Eye (tissue), 1 donor: ENCODE measurements at regions not wholly inside any gene's neighbourhood (a gene's known extent, or its start where the extent isn't known, plus 50 kb on each side); places are given as distances from the start of the nearest gene placed in this dataset.
"Not testable (repeated sequence)": the region's sequence is repeated elsewhere in the genome, so short reads cannot be mapped to it uniquely, and the experiment has no call there.

ENCODE experiments used
- DNase-seq: peaks from one replicate; pipeline ENCODE4 v3.0.0-alpha.2; 2015

GRCh38 chr14:105911006-105911847, 384.8 kb downstream of the TMEM121 start:
- DNase-seq: no peak

- not testable (repeated sequence) for DNase-seq
Observed at GRCh38 chr14:105911848-105912292, 385.5 kb downstream of the TMEM121 start.

- no peak for DNase-seq
Observed at GRCh38 chr14:105912641-105913180, 386.3 kb downstream of the TMEM121 start.

- no peak for DNase-seq
Observed at GRCh38 chr14:105913221-105913620, 386.8 kb downstream of the TMEM121 start.

GRCh38 chr14:105913861-105914260, 387.5 kb downstream of the TMEM121 start:
- DNase-seq: no peak

- not testable (repeated sequence) for DNase-seq
Observed at GRCh38 chr14:105914281-105914680, 387.9 kb downstream of the TMEM121 start.

- no peak for DNase-seq
Observed at GRCh38 chr14:105914738-105915385, 388.5 kb downstream of the TMEM121 start.

GRCh38 chr14:105915546-105915945, 389.2 kb downstream of the TMEM121 start:
- not testable (repeated sequence) for DNase-seq

GRCh38 chr14:105917136-105917932, 391.0 kb downstream of the TMEM121 start:
- DNase-seq: not testable (repeated sequence)

GRCh38 chr14:105917933-105918436, 391.6 kb downstream of the TMEM121 start:
- no peak for DNase-seq

- no peak for DNase-seq
Observed at GRCh38 chr14:105918496-105919262, 392.3 kb downstream of the TMEM121 start.

- DNase-seq: no peak
Observed at GRCh38 chr14:105919458-105920150, 393.2 kb downstream of the TMEM121 start.

- not testable (repeated sequence) for DNase-seq
Observed at GRCh38 chr14:105920151-105920700, 393.8 kb downstream of the TMEM121 start.

GRCh38 chr14:105920803-105921755, 394.7 kb downstream of the TMEM121 start:
- not testable (repeated sequence) for DNase-seq

- not testable (repeated sequence) for DNase-seq
Observed at GRCh38 chr14:105921781-105922180, 395.4 kb downstream of the TMEM121 start.

- not testable (repeated sequence) for DNase-seq
Observed at GRCh38 chr14:105923520-105924191, 397.3 kb downstream of the TMEM121 start.

GRCh38 chr14:105924951-105925591, 398.7 kb downstream of the TMEM121 start:
- no peak for DNase-seq

GRCh38 chr14:105925615-105926372, 399.4 kb downstream of the TMEM121 start:
- DNase-seq: no peak
